ENCODE measurements at regions not wholly inside any gene's neighbourhood (a gene's known extent, or its start where the extent isn't known, plus 50 kb on each side); places are given as distances from the start of the nearest gene placed in this dataset.

GRCh38 chr2:66240286-66240685 lies 194.6 kb upstream of the MEIS1 start:
- no peak for TF ChIP-seq YY1 (tag by site-specific recombination; IDR thresholded peaks at IDR 0.05)
- no peak for TF ChIP-seq CTCF (tag by site-specific recombination; IDR thresholded peaks at IDR 0.05)
- TF ChIP-seq ZNF266 (tag by site-specific recombination; IDR thresholded peaks at IDR 0.05; ENCODE audit: low read depth): no peak
- TF ChIP-seq ZSCAN18 (tag by site-specific recombination; IDR thresholded peaks at IDR 0.05): no peak
- TF ChIP-seq ZNF121 (tag by site-specific recombination; IDR thresholded peaks at IDR 0.05): no peak
- TF ChIP-seq ZBTB1 (tag by site-specific recombination; IDR thresholded peaks at IDR 0.05): no peak
- TF ChIP-seq ZNF169 (tag by site-specific recombination; IDR thresholded peaks at IDR 0.05): no peak
- TF ChIP-seq MYNN (tag by site-specific recombination; IDR thresholded peaks at IDR 0.05; ENCODE audit: borderline replicate concordance): no peak
- no peak for TF ChIP-seq ZNF785 (tag by site-specific recombination; IDR thresholded peaks at IDR 0.05)
- TF ChIP-seq ZNF660 (tag by site-specific recombination; IDR thresholded peaks at IDR 0.05): no peak
- no peak for TF ChIP-seq ZNF19 (tag by site-specific recombination; IDR thresholded peaks at IDR 0.05; ENCODE audit: low read depth)
- no peak for TF ChIP-seq REST (tag by site-specific recombination; IDR thresholded peaks at IDR 0.05)
